OCI-LY7 (cell line): ENCODE measurements at regions not wholly inside any gene's neighbourhood (a gene's known extent, or its start where the extent isn't known, plus 50 kb on each side); places are given as distances from the start of the nearest gene placed in this dataset.

Experiments
- BruUV-seq: library from RNA; stranded (reverse); fragments of 400-500 nt; replicated peaks from 2 replicates; lab custom pipeline; 2021; lab: Mats Ljungman, UMichigan
- CTCF ChIA-PET: fragments of 300-600 bp; sonication (Branson Sonifier 250); formaldehyde crosslinking; loops from one replicate; lab custom pipeline; 2022; ENCODE audit warnings: antibody characterized with exemption; ENCODE audit not compliant: unreplicated experiment; lab: Charles Lee
- POLR2A ChIA-PET: fragments of 300-600 bp; sonication (Branson Sonifier 250); formaldehyde crosslinking; loops from one replicate; lab custom pipeline; 2022; ENCODE audit warnings: antibody characterized with exemption; lab: Charles Lee
- DNase-seq: peaks from one replicate; pipeline ENCODE4 v3.0.0-alpha.2; 2015; ENCODE audit warnings: low spot score
- H2AFZ ChIP-seq: fragments of 200-600 bp; sonication (generic), shearing (Covaris generic); 2 replicates; pipeline ENCODE4 v1.6.1; 2014; ENCODE audit warnings: mild to moderate bottlenecking, antibody characterized with exemption, low read length, moderate library complexity
- H3K27ac ChIP-seq: fragments of 200-600 bp; sonication (generic); 2 replicates; pipeline ENCODE4 v1.5.1; 2014; ENCODE audit warnings: mixed run types, low read depth, mild to moderate bottlenecking, moderate library complexity, low read length, inconsistent platforms; ENCODE audit not compliant: poor library complexity, severe bottlenecking
- H3K36me3 ChIP-seq: fragments of 200-600 bp; sonication (generic); 2 replicates; pipeline ENCODE4 v1.6.1; 2014; ENCODE audit warnings: mild to moderate bottlenecking, antibody characterized with exemption, low read length, moderate library complexity, mixed read lengths; ENCODE audit not compliant: insufficient read depth
- H3K4me1 ChIP-seq: fragments of 200-600 bp; sonication (generic); 2 replicates; pipeline ENCODE4 v1.5.1; 2014; ENCODE audit warnings: mild to moderate bottlenecking, low read length; ENCODE audit not compliant: insufficient read depth, poor library complexity, severe bottlenecking
- H3K4me2 ChIP-seq: fragments of 200-600 bp; sonication (generic); 2 replicates; pipeline ENCODE4 v1.6.1; 2014; ENCODE audit warnings: mild to moderate bottlenecking, low read length
- H3K4me3 ChIP-seq: fragments of 200-600 bp; sonication (generic); 2 replicates; pipeline ENCODE4 v1.5.1; 2014; ENCODE audit warnings: mild to moderate bottlenecking, low read depth, low read length; ENCODE audit not compliant: poor library complexity, severe bottlenecking
- H3K79me2 ChIP-seq: fragments of 200-600 bp; sonication (generic); 2 replicates; pipeline ENCODE4 v1.6.1; 2016; ENCODE audit warnings: low read depth, mild to moderate bottlenecking, low read length, moderate library complexity, mixed read lengths; ENCODE audit not compliant: insufficient read depth
- H3K9me2 ChIP-seq: fragments of 200-600 bp; sonication (generic); 2 replicates; pipeline ENCODE4 v1.6.1; 2016; ENCODE audit warnings: mild to moderate bottlenecking, low read length, mixed read lengths; ENCODE audit not compliant: insufficient read depth
- H3K9me3 ChIP-seq: fragments of 200-600 bp; sonication (generic); 2 replicates; pipeline ENCODE4 v1.6.1; 2014; ENCODE audit warnings: mild to moderate bottlenecking, mixed run types, low read length, mixed read lengths
- H4K20me1 ChIP-seq: fragments of 200-600 bp; sonication (generic); 2 replicates; pipeline ENCODE4 v1.6.1; 2014; ENCODE audit warnings: mild to moderate bottlenecking, antibody characterized with exemption, low read length, moderate library complexity, mixed read lengths; ENCODE audit not compliant: insufficient read depth
- EZH2phosphoT487 ChIP-seq: fragments of 200-600 bp; sonication (generic); IDR thresholded peaks from 2 replicates; pipeline ENCODE4 v1.6.1; 2018; ENCODE audit warnings: low read depth, borderline replicate concordance, mild to moderate bottlenecking, mixed run types, antibody characterized with exemption, low read length, moderate library complexity, mixed read lengths
- intact Hi-C: fragments of 100-400 bp; cut with micrococcal nuclease; formaldehyde crosslinking; loops from one replicate; pipeline ENCODE4 v1.10.0; 2022; ENCODE audit not compliant: unreplicated experiment
- TF ChIP-seq, protein P1 (sequence below): fragments of 200-600 bp; sonication (generic); conservative IDR thresholded peaks from 2 replicates; pipeline ENCODE4 v1.5.1; 2014; ENCODE audit warnings: mild to moderate bottlenecking, antibody characterized with exemption, low read length, moderate library complexity, mixed read lengths

DNA sequence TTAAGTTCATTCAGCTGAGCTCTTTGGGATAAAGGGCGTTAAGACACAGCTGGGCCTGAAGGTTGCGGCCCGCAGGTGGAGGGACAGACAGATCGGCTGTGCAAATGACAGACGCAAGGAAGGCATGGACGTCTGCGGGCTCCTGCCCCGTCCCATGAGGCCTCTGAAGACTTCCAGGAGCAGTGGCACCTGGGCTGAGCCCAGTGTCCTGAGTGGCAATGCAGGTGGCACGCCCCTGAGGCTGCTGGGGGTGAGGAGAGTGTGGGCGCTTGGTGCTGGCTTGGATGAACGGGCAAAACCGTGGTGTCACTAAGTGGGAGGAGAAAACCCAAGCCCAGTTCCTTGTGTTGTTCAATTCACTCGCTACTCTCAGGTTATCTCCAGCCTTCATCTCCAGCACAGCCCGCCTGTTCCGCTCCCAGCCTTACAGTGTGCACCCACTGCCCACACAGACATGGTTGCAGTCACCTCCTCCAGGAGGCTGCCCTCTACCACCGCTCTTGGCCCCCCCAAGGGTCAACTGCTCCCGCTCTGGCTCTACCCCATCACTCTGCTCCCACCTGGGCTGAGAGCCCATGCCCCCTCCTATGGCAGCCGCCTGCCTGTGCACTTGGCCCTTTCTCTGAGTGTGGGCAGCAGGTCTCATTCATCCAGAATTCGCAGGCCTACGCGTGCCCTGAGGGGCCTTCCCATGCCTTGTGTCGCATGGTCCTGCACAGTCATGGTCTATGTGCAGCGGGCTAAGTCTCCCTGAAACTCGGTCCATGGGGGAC is 50.3 kb downstream of the PTGR3 start:
- intact Hi-C loops = no loop called here
- DNase-seq = no peak
- Histone ChIP-seq H3K9me3 (no peaks in the 10 kb centered on the region), H3K4me3 (no peak overlapping the region), H3K9me2 (no peaks in the 10 kb centered on the region), H4K20me1 (no peaks in the 10 kb centered on the region), H3K36me3 (no peaks in the 10 kb centered on the region), H3K79me2 (no peaks in the 10 kb centered on the region), H3K4me2 (no peak overlapping the region), H3K4me1 (no peaks in the 10 kb centered on the region), H3K27ac (no peak overlapping the region), H2AFZ (no peak overlapping the region)
- TF ChIP-seq EZH2phosphoT487 = no peak
- TF ChIP-seq, protein P1, sequence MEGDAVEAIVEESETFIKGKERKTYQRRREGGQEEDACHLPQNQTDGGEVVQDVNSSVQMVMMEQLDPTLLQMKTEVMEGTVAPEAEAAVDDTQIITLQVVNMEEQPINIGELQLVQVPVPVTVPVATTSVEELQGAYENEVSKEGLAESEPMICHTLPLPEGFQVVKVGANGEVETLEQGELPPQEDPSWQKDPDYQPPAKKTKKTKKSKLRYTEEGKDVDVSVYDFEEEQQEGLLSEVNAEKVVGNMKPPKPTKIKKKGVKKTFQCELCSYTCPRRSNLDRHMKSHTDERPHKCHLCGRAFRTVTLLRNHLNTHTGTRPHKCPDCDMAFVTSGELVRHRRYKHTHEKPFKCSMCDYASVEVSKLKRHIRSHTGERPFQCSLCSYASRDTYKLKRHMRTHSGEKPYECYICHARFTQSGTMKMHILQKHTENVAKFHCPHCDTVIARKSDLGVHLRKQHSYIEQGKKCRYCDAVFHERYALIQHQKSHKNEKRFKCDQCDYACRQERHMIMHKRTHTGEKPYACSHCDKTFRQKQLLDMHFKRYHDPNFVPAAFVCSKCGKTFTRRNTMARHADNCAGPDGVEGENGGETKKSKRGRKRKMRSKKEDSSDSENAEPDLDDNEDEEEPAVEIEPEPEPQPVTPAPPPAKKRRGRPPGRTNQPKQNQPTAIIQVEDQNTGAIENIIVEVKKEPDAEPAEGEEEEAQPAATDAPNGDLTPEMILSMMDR = no peak
- CTCF ChIA-PET = no interaction called here
- BruUV-seq = no TSS peak
- POLR2A ChIA-PET = no interaction called here

- DNase-seq = no peak
- Histone ChIP-seq H2AFZ (no peak overlapping the region), H3K27ac (no peak overlapping the region), H3K9me3 (no peaks in the 10 kb centered on the region), H3K36me3 (no peaks in the 10 kb centered on the region), H3K79me2 (no peaks in the 10 kb centered on the region), H3K9me2 (no peaks in the 10 kb centered on the region), H3K4me3 (no peak overlapping the region), H3K4me1 (no peaks in the 10 kb centered on the region), H4K20me1 (no peaks in the 10 kb centered on the region), H3K4me2 (no peak overlapping the region)
- no TSS peak for BruUV-seq
- TF ChIP-seq EZH2phosphoT487 = no peak
- intact Hi-C loops = no loop called here
- ChIA-PET POLR2A (no interaction called here), CTCF (no interaction called here)
Observed at GRCh38 chr18:75157851-75158250, 51.1 kb downstream of the PTGR3 start.

DNA sequence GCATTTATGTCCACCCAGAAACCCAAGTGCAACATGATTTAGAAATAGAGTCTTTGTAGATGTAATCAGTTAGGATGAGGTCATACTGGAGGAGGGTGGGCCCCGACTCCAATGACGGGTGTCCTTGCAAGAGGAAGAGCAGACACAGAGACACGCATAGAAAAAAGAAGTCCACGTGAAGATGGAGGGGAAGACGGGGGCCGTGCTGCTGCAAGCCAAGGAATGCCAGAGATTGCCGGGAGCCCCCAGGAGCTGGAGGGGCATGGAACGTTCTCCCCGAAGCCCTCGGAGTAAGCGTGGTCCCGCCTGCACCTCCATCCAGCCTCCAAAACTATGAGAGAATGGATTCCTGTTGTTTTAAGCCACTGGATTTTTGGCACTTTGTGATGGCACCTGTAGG is 51.6 kb downstream of the PTGR3 start:
- no peaks in the 10 kb centered on the region for H3K9me3 ChIP-seq
- intact Hi-C loops = no loop called here
- CTCF ChIA-PET = no interaction called here

More for the DNA sequence above, 51.6 kb downstream of the PTGR3 start:
- TF ChIP-seq EZH2phosphoT487 = no peak
- TF ChIP-seq, protein P1 = no peak
- Histone ChIP-seq H3K4me3 (no peak overlapping the region), H3K9me2 (no peaks in the 10 kb centered on the region), H3K27ac (no peak overlapping the region), H4K20me1 (no peaks in the 10 kb centered on the region), H2AFZ (no peak overlapping the region), H3K4me1 (no peaks in the 10 kb centered on the region), H3K4me2 (no peak overlapping the region), H3K79me2 (no peaks in the 10 kb centered on the region), H3K36me3 (no peaks in the 10 kb centered on the region)
- POLR2A ChIA-PET = no interaction called here
- DNase-seq = no peak
- no TSS peak for BruUV-seq
